ENCODE measurements at regions not wholly inside any gene's neighbourhood (a gene's known extent, or its start where the extent isn't known, plus 50 kb on each side); places are given as distances from the start of the nearest gene placed in this dataset.

DNA sequence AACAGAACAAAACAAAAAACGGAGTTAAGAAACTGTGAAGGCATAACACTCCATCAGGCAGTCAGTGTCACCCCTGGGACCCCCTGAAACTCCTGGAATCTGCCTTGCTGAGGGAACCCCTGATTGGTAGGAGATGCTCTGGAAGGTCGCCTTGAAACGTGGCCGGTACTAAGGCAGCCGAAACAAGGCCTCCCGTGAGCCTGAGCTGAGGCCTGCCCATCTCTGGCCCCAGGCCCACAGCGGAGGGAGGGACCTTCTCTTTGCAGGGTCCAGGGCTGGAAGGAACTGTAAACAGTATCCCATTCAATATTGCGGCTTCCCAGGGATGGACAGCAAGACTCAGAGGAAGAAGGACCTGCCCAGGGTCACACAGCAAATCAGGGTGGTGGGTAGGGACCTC lies 155.7 kb downstream of the INHBB start:
- no peak for DNase-seq (ENCODE audit: insufficient read length, low spot score)
- TF ChIP-seq, protein P1, sequence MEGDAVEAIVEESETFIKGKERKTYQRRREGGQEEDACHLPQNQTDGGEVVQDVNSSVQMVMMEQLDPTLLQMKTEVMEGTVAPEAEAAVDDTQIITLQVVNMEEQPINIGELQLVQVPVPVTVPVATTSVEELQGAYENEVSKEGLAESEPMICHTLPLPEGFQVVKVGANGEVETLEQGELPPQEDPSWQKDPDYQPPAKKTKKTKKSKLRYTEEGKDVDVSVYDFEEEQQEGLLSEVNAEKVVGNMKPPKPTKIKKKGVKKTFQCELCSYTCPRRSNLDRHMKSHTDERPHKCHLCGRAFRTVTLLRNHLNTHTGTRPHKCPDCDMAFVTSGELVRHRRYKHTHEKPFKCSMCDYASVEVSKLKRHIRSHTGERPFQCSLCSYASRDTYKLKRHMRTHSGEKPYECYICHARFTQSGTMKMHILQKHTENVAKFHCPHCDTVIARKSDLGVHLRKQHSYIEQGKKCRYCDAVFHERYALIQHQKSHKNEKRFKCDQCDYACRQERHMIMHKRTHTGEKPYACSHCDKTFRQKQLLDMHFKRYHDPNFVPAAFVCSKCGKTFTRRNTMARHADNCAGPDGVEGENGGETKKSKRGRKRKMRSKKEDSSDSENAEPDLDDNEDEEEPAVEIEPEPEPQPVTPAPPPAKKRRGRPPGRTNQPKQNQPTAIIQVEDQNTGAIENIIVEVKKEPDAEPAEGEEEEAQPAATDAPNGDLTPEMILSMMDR (IDR thresholded peaks at IDR 0.05; ENCODE audit: insufficient read depth, missing control alignments): no peak
- FAIRE-seq: no peak

DNA sequence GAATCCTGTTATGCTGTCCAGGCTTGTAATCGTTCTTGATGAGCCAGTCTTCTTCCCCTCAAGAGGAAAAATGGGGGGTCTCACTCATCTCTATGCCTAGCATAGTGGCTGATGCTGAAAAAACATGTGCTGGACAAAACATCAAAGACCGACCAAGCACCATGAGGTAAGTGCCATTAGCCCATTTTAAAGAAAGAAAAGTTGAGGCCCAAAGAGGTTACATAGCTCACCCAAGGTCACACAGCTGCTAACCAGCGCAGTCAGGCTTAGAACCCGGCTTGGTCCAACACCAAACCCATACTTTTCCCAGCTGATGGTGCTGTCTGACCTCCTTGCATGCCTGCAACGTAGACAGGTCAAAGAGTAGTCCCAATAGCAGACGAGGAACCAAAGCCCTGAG lies 156.4 kb downstream of the INHBB start:
- TF ChIP-seq, protein P1 (IDR thresholded peaks at IDR 0.05; ENCODE audit: insufficient read depth, missing control alignments): no peak
- FAIRE-seq: no peak

DNA sequence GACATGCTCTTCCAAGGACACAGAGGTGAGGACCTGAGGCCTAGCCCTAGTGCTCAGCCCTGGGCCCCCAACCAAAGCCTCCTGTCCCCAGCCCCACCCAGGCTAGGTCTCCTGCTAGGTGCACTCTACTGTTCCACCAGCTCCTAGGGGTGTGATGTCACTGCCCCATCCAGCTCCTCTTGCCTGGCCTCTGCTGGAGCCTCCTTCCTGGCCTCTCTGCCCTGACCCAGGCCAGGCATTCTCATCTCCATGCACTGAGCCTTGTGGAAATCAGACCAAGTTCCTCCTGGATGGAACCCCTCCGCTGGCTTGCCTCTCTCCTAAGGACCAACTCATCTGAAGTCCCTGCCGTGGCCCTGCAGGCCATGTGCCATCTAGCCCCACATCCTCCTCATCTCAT lies 156.8 kb downstream of the INHBB start:
- no peak for FAIRE-seq
- TF ChIP-seq, protein P1 (IDR thresholded peaks at IDR 0.05; ENCODE audit: insufficient read depth, missing control alignments): no peak
- DNase-seq (ENCODE audit: insufficient read length, low spot score): no peak

More for the DNA sequence above, 156.4 kb downstream of the INHBB start:
- no peak for DNase-seq (ENCODE audit: insufficient read length, low spot score)

DNA sequence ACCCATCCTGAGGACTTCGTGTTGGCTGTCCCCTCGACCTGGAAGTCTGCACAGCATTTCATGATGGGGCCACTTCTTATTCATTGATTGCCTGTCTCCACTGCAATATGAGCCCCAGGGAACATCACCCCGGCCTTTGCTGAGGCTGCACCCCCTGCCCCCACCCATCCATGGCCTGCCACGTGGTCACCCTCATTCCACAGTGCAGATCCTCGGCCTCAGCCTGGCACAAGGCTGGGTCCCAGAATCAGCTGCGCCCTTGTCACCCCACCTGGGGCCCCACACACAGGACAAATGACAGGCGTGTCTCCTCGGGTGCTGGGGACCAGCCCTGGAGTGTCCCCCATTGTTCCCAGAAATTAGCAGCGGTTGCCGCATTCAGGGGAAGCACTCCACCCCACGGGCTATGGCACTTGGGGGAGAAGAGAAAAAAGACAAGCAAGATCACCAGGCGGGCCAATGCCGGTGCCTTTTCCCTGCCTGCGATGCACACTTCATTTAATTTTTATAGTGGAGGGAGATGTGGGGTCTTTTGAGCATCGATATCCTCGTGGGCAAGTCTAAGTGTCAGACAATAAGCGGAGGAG lies 157.4 kb downstream of the INHBB start:
- TF ChIP-seq, protein P1 (IDR thresholded peaks at IDR 0.05; ENCODE audit: insufficient read depth, missing control alignments): no peak
- DNase-seq (ENCODE audit: insufficient read length, low spot score) (no peak), FAIRE-seq (no peak)

DNA sequence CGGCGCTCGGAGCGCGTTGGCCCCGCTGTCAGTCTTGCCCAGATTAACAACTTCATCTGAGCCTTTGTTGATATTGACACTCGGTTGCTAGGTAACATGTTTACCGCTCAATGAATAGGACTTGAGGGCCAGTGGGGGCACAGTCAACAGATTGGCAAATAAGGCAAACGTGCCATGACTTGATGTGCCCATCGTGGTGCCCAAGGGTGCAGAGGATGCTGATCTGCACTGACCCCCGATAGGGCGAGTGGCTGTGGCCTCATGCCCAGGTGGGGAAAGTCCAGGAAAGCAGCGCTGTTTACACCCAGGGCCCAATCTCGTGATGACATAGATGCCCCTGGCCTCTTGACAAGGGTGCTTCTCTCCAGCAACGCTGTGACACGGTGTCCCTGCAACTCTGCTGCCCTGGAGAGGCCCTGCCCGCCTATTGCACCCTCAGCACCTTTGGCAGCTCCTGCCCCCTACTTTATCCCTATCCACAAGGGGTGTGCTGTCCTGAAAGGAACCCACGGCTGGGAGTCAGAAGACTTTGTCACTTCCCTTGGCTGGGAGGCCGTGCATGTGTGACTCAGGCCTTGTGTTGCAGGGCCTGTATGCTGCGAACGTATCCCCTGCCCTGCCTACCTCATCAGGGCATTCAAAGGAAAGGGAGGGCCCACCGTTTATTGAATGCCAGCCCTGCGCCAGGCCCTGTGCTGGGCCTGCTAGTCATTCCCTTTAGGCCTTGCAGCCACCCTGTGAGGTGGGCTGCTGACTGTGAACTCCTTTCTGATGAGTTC lies 158.0 kb downstream of the INHBB start:
- DNase-seq (ENCODE audit: insufficient read length, low spot score): no peak
- TF ChIP-seq, protein P1 (IDR thresholded peaks at IDR 0.05; ENCODE audit: insufficient read depth, missing control alignments): no peak

DNA sequence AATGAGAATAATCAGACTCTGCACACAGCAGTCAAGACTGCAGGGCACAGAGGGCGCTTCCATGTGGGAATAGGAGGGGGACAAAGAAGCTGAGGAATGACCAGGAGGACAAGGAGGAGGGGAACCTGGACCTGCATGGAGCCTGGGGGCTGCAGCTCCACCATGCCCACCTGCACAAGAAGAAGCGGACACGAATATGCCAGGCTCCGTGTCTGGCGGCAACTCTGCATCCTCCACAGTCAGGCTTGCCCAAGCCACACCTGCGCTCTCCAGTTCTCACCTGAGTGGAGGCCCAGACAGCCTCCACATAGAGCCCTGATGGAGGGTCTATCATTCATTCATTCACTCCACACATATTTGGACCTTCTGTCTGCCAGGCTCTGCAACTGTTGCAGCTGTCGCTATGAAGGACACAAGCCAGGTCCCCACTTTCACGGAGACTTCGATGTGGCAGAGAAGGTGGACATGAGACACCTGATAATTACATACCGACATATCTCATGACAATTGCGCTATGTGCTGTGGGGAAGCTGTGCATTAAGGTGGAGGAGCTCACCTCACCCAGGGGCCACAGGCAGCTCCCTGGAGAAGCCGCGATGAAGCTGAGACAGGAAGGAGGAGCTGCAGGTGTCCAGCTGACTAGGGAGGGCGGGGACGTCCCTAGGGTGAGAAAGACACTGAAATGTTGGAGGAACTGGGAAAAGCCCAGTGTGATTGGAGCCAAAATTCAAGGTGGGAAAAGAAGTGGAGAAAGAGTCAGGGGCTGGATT lies 159.2 kb downstream of the INHBB start:
- no peak for DNase-seq (ENCODE audit: insufficient read length, low spot score)
- no peak for FAIRE-seq
- TF ChIP-seq, protein P1 (IDR thresholded peaks at IDR 0.05; ENCODE audit: insufficient read depth, missing control alignments): no peak

More for the DNA sequence above, 158.0 kb downstream of the INHBB start:
- FAIRE-seq: no peak
